ENCODE measurements at regions not wholly inside any gene's neighbourhood (a gene's known extent, or its start where the extent isn't known, plus 50 kb on each side); places are given as distances from the start of the nearest gene placed in this dataset.

GRCh38 chr5:33092719-33093118, 348.0 kb upstream of the TARS1 start:
- no peak for TF ChIP-seq CTCF (IDR thresholded peaks at IDR 0.05; ENCODE audit: borderline replicate concordance, extremely low read depth, low read length, poor library complexity, severe bottlenecking)
- TF ChIP-seq EZH2 (IDR thresholded peaks at IDR 0.05; ENCODE audit: borderline replicate concordance, low read depth, low read length, severe bottlenecking) = no peak
